ENCODE measurements at regions not wholly inside any gene's neighbourhood (a gene's known extent, or its start where the extent isn't known, plus 50 kb on each side); places are given as distances from the start of the nearest gene placed in this dataset.

DNA sequence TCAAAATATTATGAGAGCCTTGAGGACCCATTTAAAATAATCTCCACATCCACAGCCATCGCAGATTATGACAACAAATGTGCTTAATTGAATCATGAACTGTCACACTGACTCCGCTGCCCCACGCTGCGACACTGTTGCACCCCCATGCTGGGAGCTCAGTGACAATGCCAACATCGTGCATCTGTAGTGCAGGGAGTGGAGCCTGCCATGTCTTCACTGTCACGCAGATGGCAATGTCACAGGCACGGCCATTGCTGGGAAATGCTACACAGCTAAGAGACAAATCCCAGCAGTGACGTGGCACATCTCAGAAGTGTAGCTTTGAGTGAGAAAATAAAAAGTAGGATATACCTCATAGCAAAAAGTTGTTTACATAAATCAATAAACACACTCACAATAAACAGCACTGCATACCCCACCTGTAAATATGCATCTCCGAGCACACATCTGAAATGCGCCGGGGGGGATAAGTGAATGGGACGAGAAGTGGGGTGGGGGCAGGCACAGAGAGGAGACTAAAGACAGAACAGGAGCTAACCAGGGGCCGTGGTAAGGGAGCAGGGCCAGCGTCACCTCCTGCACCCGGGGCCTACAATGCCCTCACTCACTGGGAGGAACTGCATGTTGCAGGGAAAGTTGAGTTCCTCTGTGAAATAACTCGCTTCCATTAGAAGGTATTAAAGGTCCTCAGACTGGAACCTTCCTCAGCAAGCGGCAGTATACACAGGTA lies 349.9 kb downstream of the THBS2 start:
- TF ChIP-seq, protein P1, sequence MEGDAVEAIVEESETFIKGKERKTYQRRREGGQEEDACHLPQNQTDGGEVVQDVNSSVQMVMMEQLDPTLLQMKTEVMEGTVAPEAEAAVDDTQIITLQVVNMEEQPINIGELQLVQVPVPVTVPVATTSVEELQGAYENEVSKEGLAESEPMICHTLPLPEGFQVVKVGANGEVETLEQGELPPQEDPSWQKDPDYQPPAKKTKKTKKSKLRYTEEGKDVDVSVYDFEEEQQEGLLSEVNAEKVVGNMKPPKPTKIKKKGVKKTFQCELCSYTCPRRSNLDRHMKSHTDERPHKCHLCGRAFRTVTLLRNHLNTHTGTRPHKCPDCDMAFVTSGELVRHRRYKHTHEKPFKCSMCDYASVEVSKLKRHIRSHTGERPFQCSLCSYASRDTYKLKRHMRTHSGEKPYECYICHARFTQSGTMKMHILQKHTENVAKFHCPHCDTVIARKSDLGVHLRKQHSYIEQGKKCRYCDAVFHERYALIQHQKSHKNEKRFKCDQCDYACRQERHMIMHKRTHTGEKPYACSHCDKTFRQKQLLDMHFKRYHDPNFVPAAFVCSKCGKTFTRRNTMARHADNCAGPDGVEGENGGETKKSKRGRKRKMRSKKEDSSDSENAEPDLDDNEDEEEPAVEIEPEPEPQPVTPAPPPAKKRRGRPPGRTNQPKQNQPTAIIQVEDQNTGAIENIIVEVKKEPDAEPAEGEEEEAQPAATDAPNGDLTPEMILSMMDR (IDR thresholded peaks at IDR 0.05) = no peak
- TF ChIP-seq EZH2 (IDR thresholded peaks at IDR 0.05) (no peak), EZH2phosphoT487 (IDR thresholded peaks at IDR 0.05) (no peak)
